ENCODE measurements at regions not wholly inside any gene's neighbourhood (a gene's known extent, or its start where the extent isn't known, plus 50 kb on each side); places are given as distances from the start of the nearest gene placed in this dataset.

DNA sequence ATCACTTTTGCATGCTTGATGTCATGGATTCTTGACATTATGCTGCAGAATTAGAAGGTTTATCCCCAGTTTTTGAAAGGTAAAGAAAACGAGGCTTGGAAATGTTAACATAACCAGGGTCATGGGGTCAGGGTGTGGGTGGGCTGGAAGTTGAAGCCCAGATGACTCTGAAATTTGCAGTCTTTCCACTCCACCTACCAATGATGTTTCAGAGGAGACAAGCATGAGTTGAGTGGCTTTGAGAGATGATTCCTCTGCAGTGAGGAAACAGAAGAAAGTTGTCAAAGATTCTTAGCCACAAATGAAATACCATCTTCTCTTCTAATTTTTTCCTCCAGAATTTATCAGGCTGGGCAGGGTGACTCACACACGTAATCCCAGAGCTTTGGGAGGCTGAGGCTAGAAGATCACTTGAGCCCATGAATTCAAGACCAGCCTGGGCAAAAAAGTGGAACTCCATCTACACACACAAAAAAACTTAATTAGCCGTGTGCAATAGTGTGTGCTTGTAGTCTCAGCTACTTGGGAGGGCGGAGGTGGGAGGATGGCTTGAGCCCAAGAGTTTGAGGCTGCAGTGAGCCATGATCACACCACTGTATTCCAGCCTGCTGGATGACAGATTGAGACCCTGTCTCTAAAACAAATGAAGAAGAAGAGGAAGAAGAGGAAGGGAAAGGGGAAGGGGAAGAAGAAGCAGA lies 239.1 kb upstream of the AUTS2 start:
- no peak overlapping the region for H3K4me2 ChIP-seq (ENCODE audit: low read length)
- no peaks in the 10 kb centered on the region for H3F3A ChIP-seq (ENCODE audit: control insufficient read depth, insufficient read depth)
- H3K27ac ChIP-seq (ENCODE audit: low read depth, low read length): no peak overlapping the region
- H3K4me3 ChIP-seq (ENCODE audit: low read length): no peak overlapping the region
- H3K9me3 ChIP-seq (ENCODE audit: control insufficient read depth, insufficient read depth, low read length): no peaks in the 10 kb centered on the region
- no peaks in the 10 kb centered on the region for H3K4me1 ChIP-seq (ENCODE audit: control insufficient read depth, low read length)
- no peaks in the 10 kb centered on the region for H3K79me2 ChIP-seq (ENCODE audit: control insufficient read depth, low read length)
- peaks cover 12% of the 10 kb centered on the region; the same call in 1 of the 2 replicates for H3K27me3 ChIP-seq (ENCODE audit: control insufficient read depth, low read length)
- TF ChIP-seq, protein P1, sequence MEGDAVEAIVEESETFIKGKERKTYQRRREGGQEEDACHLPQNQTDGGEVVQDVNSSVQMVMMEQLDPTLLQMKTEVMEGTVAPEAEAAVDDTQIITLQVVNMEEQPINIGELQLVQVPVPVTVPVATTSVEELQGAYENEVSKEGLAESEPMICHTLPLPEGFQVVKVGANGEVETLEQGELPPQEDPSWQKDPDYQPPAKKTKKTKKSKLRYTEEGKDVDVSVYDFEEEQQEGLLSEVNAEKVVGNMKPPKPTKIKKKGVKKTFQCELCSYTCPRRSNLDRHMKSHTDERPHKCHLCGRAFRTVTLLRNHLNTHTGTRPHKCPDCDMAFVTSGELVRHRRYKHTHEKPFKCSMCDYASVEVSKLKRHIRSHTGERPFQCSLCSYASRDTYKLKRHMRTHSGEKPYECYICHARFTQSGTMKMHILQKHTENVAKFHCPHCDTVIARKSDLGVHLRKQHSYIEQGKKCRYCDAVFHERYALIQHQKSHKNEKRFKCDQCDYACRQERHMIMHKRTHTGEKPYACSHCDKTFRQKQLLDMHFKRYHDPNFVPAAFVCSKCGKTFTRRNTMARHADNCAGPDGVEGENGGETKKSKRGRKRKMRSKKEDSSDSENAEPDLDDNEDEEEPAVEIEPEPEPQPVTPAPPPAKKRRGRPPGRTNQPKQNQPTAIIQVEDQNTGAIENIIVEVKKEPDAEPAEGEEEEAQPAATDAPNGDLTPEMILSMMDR (IDR thresholded peaks at IDR 0.05; ENCODE audit: low read depth, low read length, poor library complexity, severe bottlenecking): no peak
- H3K9me2 ChIP-seq (replicated peaks; ENCODE audit: control insufficient read depth, low read length): no peaks in the 10 kb centered on the region
- no peaks in the 10 kb centered on the region for H4K20me1 ChIP-seq (ENCODE audit: control insufficient read depth, insufficient read depth, low read depth, low read length)
- no peaks in the 10 kb centered on the region for H3K36me3 ChIP-seq (ENCODE audit: control insufficient read depth, low read length)

DNA sequence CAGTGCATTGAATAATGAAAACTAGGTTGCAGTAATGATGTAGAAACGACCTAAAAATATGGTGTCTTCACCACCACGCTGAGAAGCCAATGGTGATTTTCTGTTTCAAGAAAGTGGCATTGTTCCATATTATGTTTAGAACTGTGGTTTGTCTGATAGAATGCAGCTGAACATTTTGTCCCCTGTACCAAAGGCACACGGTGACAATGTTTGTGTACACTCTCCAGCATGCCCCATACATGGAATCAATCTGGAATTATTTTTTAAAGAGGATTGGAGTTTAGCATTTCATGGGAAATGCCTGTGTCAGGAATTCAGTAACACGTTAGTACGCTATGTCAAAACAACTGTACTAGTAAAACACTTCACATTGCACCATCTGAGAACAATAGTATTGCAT lies 237.4 kb upstream of the AUTS2 start:
- Histone ChIP-seq H3K4me1 (ENCODE audit: control insufficient read depth, low read length) (no peaks in the 10 kb centered on the region), H3K9me2 (replicated peaks; ENCODE audit: control insufficient read depth, low read length) (no peaks in the 10 kb centered on the region), H3K27ac (ENCODE audit: low read depth, low read length) (no peak overlapping the region), H3K36me3 (ENCODE audit: control insufficient read depth, low read length) (no peaks in the 10 kb centered on the region), H4K20me1 (ENCODE audit: control insufficient read depth, insufficient read depth, low read depth, low read length) (no peaks in the 10 kb centered on the region), H3K4me2 (ENCODE audit: low read length) (no peak overlapping the region), H3F3A (ENCODE audit: control insufficient read depth, insufficient read depth) (no peaks in the 10 kb centered on the region), H3K4me3 (ENCODE audit: low read length) (no peak overlapping the region), H3K9me3 (ENCODE audit: control insufficient read depth, insufficient read depth, low read length) (no peaks in the 10 kb centered on the region), H3K79me2 (ENCODE audit: control insufficient read depth, low read length) (no peaks in the 10 kb centered on the region), H3K27me3 (ENCODE audit: control insufficient read depth, low read length) (peaks cover 12% of the 10 kb centered on the region; the same call in 1 of the 2 replicates)
- TF ChIP-seq, protein P1 (IDR thresholded peaks at IDR 0.05; ENCODE audit: low read depth, low read length, poor library complexity, severe bottlenecking): no peak
- no peak for TF ChIP-seq EZH2phosphoT487 (IDR thresholded peaks at IDR 0.05; ENCODE audit: borderline replicate concordance, low read length)

- H4K20me1 ChIP-seq (ENCODE audit: control insufficient read depth, insufficient read depth, low read depth, low read length): no peaks in the 10 kb centered on the region
- no peak overlapping the region for H3K27ac ChIP-seq (ENCODE audit: low read depth, low read length)
- peaks cover 9% of the 10 kb centered on the region; the same call in 1 of the 2 replicates for H3K27me3 ChIP-seq (ENCODE audit: control insufficient read depth, low read length)
- no peak overlapping the region for H3K4me3 ChIP-seq (ENCODE audit: low read length)
- no peak overlapping the region for H3K4me2 ChIP-seq (ENCODE audit: low read length)
- no peaks in the 10 kb centered on the region for H3K9me2 ChIP-seq (replicated peaks; ENCODE audit: control insufficient read depth, low read length)
- H3K79me2 ChIP-seq (ENCODE audit: control insufficient read depth, low read length): no peaks in the 10 kb centered on the region
- no peaks in the 10 kb centered on the region for H3K36me3 ChIP-seq (ENCODE audit: control insufficient read depth, low read length)
- no peaks in the 10 kb centered on the region for H3K9me3 ChIP-seq (ENCODE audit: control insufficient read depth, insufficient read depth, low read length)
- H3K4me1 ChIP-seq (ENCODE audit: control insufficient read depth, low read length): no peaks in the 10 kb centered on the region
- H3F3A ChIP-seq (ENCODE audit: control insufficient read depth, insufficient read depth): no peaks in the 10 kb centered on the region
- no peak for TF ChIP-seq EZH2phosphoT487 (IDR thresholded peaks at IDR 0.05; ENCODE audit: borderline replicate concordance, low read length)
- TF ChIP-seq, protein P1 (IDR thresholded peaks at IDR 0.05; ENCODE audit: low read depth, low read length, poor library complexity, severe bottlenecking): no peak
Measured at GRCh38 chr7:69363136-69363535, 235.1 kb upstream of the AUTS2 start.

Data from DOHH2 (cell line).